ENCODE measurements at regions not wholly inside any gene's neighbourhood (a gene's known extent, or its start where the extent isn't known, plus 50 kb on each side); places are given as distances from the start of the nearest gene placed in this dataset.

DNA sequence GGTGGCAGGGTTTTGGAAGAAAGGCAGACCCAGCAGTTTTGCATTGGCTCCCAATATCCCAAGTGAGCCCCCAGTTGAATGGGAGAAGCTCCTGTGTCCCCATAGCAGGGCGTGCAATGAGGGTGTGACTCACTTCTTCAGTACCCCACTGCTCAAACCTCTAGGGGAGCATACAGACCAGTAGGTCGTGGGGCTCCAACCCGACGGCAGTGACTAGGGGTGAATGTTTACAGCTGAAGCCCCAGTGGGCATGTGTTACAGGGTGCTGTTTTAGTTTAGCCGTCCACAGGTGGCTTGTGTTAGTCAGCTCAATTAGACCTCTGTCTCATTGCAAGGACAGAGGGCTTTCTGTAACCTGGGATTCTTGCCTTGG lies 564.5 kb upstream of the CNTN5 start:
- H3K27me3 ChIP-seq = no peaks in the 10 kb centered on the region
- no peaks in the 10 kb centered on the region for H3K36me3 ChIP-seq
- intact Hi-C loops (cut with DNase I) = no loop called here
- DNase-seq = no peak
- TF ChIP-seq POLR2A (IDR thresholded peaks at IDR 0.05) (no peak), EP300 (IDR thresholded peaks at IDR 0.05) (no peak), CTCF (IDR thresholded peaks at IDR 0.05) (no peak)
- no peak overlapping the region for H3K27ac ChIP-seq
- no peaks in the 10 kb centered on the region for H3K4me1 ChIP-seq (ENCODE audit: insufficient read depth)
- H3K4me3 ChIP-seq = no peak overlapping the region
- H3K9me3 ChIP-seq = no peaks in the 10 kb centered on the region
- 86 to 92% (median 90%) methylated on average over 5 of the region's 5 CpGs for WGBS, 3 donors

DNA sequence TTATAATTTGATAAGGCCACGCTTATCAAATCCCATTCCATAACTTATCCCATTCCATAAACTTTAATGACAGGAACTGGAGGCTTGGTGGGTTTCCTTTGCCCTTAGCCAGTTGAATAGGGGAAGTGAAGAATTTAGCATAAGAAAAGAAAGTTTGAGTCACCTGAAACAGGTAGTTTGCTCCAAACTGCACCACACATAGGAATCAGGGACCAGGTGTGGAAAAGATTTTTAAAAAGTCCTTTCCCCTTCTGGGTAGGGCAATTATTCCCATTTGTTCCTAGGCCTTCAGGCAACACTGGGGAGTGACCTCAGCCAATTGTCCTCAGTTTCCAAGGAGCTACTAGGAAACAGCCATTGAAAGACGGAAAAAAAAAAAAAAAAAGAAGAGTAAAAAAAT lies 525.7 kb upstream of the CNTN5 start:
- no peaks in the 10 kb centered on the region for H3K9me3 ChIP-seq
- no peaks in the 10 kb centered on the region for H3K36me3 ChIP-seq
- no peak for DNase-seq
- H3K4me1 ChIP-seq (ENCODE audit: insufficient read depth) = peaks cover 3% of the 10 kb centered on the region
- H3K4me3 ChIP-seq = no peak overlapping the region
- TF ChIP-seq CTCF (IDR thresholded peaks at IDR 0.05) = no peak
- no peak for TF ChIP-seq POLR2A (IDR thresholded peaks at IDR 0.05)
- TF ChIP-seq EP300 (IDR thresholded peaks at IDR 0.05) = no peak
- intact Hi-C loops (cut with DNase I) = no loop called here
- H3K27ac ChIP-seq = no peak overlapping the region
- WGBS, 3 donors = 65 to 71% (median 71%) methylated on average over 2 of the region's 2 CpGs
- H3K27me3 ChIP-seq = no peaks in the 10 kb centered on the region

- WGBS, 3 donors = 5 to 12% (median 6%) methylated on average over 5 of the region's 5 CpGs
- Histone ChIP-seq H3K4me1 (ENCODE audit: insufficient read depth) (peaks cover 3% of the 10 kb centered on the region), H3K4me3 (no peak overlapping the region), H3K9me3 (no peaks in the 10 kb centered on the region), H3K27ac (no peak overlapping the region), H3K27me3 (no peaks in the 10 kb centered on the region), H3K36me3 (no peaks in the 10 kb centered on the region)
- intact Hi-C loops (cut with DNase I) = no loop called here
- no peak for DNase-seq
- TF ChIP-seq EP300 (IDR thresholded peaks at IDR 0.05) (no peak), CTCF (IDR thresholded peaks at IDR 0.05) (no peak), POLR2A (IDR thresholded peaks at IDR 0.05) (no peak)
Observed at GRCh38 chr11:98495601-98496000, 525.1 kb upstream of the CNTN5 start.

- TF ChIP-seq CTCF (IDR thresholded peaks at IDR 0.05) (no peak), POLR2A (IDR thresholded peaks at IDR 0.05) (no peak), EP300 (IDR thresholded peaks at IDR 0.05) (no peak)
- no peaks in the 10 kb centered on the region for H3K4me1 ChIP-seq (ENCODE audit: insufficient read depth)
- no peaks in the 10 kb centered on the region for H3K9me3 ChIP-seq
- H3K27me3 ChIP-seq = no peaks in the 10 kb centered on the region
- H3K27ac ChIP-seq = no peak overlapping the region
- no peak for DNase-seq
- H3K4me3 ChIP-seq = no peak overlapping the region
- intact Hi-C loops (cut with DNase I) = no loop called here
- H3K36me3 ChIP-seq = no peaks in the 10 kb centered on the region
Observed at GRCh38 chr11:98507208-98507607, 513.5 kb upstream of the CNTN5 start.

DNA sequence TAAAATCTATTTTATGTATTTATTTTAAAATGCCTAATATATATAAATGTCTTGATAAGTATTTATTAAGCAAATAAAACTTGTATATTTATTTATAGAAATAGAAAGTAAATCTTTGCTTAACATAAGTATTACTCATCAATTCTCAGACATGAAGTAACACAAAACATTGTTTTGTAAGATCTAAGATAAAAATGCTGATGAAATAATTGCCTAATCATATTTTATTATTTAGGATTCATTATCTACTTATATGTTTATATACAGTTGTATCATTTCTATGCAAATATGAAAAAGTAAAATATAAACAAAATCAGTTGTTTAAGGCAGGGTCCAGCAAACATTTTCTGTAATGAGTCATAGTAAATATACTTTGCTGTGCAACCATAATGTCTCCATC lies 507.8 kb upstream of the CNTN5 start:
- H3K27ac ChIP-seq = no peak overlapping the region
- DNase-seq = no peak
- no peaks in the 10 kb centered on the region for H3K36me3 ChIP-seq
- no peaks in the 10 kb centered on the region for H3K9me3 ChIP-seq
- H3K4me3 ChIP-seq = no peak overlapping the region
- H3K27me3 ChIP-seq = no peaks in the 10 kb centered on the region
- intact Hi-C loops (cut with DNase I) = no loop called here
- H3K4me1 ChIP-seq (ENCODE audit: insufficient read depth) = no peaks in the 10 kb centered on the region
- no peak for TF ChIP-seq CTCF (IDR thresholded peaks at IDR 0.05)
- no peak for TF ChIP-seq EP300 (IDR thresholded peaks at IDR 0.05)
- no peak for TF ChIP-seq POLR2A (IDR thresholded peaks at IDR 0.05)
